Endothelial cell of hepatic sinusoid (primary cell): ENCODE measurements at regions not wholly inside any gene's neighbourhood (a gene's known extent, or its start where the extent isn't known, plus 50 kb on each side); places are given as distances from the start of the nearest gene placed in this dataset.

Source experiments
- in situ Hi-C: cut with HindIII; loops from 2 replicates; pipeline ENCODE4 v1.10.0; 2017; ENCODE audit warnings: low sequenced_read_pairs

DNA sequence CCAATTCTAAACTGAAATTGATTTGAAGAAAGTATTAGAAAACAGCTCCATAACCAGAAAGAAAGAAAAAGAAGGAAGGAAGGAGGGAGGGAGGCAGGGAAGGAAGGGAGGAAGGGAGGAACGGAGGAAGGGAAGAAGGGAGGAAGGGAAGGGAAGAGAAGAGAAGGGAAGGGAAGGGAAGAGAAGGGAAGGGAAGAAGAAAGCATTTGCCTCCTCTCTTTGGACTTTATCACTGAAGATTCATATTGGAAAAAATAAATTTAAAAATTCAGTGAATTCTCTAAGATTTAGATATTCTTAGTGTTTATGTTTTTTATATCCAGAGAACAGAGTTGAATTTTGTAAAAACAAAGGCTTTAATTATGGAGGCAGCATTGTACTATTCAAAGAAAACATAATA lies 68.5 kb upstream of the NXT1 start:
- in situ Hi-C loops: no loop called here

DNA sequence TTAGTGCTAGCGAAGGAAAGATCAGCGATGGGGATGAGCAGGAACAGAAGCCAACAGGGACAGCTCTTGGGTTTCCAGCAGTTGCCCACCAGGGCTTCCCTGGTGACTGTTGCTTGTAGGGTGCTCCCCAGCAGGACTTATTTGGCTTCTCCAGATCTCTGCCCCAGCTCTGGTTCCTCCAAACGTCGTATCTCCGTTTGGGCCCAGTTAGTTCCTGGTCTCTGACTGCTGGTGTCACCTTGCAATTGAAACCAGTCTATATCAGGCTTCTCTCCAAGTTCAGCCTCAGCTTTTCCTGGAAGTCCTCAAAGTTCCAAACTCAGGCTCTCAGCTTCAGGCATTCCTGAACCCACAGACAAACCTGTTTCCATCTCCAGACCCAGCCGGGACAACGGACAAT lies 70.8 kb upstream of the NXT1 start:
- in situ Hi-C loops: no loop called here

DNA sequence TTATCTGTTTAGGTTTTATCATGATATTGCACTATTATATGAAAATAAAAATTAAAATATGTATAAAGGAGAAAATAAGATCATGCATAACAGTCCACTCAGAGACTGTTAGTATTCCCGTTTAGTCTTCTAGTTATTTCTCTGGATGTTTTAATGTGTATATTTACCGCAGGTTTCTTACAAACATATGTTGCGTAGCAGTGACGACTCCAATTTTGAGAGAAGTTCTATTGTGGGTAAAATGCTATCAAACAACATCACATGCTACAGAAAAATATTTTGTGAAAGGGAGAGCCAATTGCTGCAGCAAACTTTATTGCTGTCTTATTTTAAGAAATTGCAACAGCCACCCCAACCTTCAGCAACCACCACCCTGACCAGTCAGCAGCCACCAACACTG lies 72.4 kb upstream of the NXT1 start:
- in situ Hi-C loops: no loop called here

DNA sequence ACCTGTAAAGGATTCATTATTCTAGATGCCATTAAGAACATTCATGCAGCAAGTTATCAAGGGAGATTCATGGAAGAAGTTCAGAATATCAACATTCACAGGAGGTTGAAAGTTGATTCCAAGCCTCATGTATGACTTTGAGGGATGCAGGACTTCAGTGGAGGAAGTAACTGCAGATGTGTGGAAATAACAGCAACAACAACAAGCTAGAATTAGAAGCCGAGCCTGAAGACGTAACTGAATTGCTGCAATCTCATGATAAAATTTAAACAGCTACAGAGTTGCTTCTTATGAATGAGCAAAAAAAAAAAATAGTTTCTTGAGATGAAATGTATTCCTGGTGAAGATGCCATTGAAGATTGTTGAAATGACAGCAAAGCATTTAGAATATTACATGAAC lies 73.3 kb upstream of the NXT1 start:
- in situ Hi-C loops: no loop called here

DNA sequence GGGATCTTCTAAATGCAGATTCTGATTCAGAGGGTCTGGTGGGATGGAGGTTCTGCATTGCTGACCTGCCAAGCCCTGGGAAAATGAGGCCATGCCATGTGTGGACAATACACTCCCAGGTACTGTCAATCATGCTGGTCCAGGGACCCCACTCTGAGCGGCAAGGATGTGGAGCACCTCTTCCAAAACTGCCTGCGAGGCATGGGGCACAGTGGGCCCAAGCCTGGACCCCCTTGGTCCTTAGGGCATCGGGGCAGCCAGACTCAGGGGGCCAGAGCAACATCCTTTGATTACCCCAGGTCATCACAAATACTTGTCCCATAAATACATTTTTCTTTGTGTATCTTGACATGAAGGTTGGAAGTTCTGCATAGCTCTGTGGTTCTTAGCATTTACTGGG lies 76.8 kb upstream of the NXT1 start:
- in situ Hi-C loops: no loop called here

DNA sequence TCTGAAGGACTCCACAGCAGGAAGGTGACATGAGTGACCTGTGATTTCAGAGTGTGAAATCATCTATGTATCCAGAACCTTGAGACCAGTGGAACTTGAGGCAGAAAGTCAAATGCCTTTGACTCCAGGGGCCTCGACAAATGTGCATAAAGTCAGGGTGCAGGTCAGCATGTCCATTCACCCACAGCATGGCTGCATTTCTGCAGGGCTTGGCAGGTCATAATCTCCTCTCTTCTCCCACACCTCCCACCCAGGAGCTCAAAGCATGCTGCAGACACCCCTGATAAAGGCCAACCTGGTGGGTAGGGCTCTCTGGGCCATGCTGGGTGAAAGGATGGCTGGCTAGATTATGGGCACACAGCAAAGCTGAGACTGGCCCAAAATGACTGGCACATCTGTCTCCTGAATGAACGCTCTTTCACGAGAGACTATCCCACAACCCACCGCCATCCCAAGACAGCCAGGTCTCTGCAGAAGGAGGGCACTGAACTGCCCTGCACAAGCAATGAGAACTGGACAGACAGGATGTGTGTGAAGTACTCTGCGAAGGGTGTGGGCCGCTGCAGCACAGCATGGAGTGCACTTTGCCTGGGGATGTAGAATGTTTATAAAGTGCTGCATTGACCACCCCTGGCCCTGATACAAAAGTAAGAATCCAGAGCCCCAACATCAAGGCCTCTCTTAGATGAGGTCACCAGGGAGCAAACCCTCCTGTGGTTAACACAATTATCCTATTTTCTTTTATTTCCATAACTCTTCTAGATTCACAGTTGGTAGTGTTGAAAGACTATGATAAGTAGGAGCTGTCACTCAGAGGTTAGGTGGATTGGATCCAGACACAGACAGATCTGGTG lies 78.2 kb upstream of the NXT1 start:
- in situ Hi-C loops: no loop called here

DNA sequence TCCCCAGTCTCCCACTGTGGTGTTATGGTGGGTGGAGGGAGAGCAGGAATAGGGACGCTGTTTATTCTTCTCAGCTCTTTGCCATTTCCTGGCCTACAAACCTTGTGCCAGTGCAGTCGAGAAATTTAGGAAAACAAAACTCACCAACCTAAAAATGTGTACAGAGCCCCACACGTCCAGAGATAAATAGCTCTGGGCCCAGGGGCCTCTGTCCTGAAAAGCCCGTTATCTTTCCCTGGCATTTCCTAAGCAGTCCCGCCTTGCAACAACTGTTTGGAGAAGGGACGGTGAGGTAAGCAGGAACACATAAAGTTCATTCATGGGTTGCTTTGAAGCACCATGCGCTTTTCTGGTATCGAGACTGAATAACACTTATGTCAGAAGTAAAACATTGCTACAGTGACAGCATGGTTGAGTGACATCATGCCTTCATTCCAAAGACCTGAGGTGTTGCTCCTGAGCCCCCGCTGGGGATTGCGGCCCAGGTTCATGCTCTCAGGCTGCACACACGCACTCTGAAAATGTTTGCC lies 80.1 kb upstream of the NXT1 start:
- in situ Hi-C loops: no loop called here

DNA sequence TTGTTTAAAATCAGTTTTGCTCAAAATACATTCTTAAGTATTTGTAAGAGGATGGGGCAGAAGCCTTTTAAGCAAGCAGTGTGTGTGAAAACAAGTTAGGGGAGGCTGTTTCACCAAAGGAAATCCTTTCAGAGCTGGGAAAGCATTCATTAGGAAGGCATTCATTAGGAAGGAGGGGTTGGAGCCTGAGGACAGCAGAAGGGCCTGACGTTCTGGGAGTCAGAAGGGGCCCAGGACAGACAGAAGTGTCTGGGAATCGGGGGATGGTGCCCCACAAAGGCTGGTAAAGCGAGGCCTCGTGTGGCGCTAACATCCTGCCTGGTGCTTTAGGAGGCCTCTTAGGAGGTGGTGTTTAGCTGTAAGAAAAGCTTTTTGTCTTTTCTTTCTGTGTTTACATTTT lies 80.6 kb upstream of the NXT1 start:
- in situ Hi-C loops: no loop called here

DNA sequence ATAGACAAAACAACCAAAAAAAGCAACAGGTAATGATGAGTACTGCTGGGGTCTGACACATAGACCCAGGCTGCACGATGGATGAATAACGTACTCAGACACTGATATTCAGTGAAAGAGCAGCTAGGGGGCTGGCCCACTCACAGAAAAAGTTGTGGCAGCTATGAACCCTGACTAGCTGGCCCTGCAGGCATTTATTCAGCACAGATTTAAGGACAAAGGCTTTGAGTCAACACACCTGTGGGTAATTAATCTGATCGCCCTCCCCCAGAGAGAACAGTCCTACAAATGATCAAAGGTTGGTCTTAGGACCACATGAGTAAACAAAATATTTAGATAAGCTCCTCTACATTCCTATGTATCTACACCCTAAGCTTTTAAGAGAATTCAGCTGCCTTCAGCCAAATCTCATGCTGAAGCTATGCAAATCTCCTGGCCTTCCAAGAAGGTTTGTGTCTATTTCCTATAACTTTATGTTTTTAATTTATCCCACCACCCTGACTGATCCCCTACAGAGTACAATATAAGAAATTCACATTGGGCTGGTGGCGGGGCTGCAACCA lies 81.7 kb upstream of the NXT1 start:
- in situ Hi-C loops: no loop called here

DNA sequence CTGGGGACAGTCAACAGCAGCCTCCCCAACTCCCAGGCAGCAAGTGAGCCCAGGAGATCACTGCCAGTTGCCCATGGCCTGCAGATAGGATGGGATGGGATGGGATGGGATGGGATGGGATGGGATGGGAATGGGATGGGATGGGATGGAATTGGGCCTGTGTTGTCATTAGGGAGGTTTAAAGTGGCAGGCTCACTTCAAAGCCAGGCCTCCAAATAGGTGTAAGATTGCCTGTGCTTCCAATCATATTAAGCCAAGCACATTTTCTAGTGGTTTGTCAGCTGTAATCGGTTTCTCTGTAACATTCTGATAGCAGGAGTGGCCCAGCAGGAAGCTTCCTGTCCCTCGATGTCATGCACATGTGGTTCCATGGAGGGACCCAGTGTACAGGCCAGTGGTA lies 82.7 kb upstream of the NXT1 start:
- in situ Hi-C loops: no loop called here

DNA sequence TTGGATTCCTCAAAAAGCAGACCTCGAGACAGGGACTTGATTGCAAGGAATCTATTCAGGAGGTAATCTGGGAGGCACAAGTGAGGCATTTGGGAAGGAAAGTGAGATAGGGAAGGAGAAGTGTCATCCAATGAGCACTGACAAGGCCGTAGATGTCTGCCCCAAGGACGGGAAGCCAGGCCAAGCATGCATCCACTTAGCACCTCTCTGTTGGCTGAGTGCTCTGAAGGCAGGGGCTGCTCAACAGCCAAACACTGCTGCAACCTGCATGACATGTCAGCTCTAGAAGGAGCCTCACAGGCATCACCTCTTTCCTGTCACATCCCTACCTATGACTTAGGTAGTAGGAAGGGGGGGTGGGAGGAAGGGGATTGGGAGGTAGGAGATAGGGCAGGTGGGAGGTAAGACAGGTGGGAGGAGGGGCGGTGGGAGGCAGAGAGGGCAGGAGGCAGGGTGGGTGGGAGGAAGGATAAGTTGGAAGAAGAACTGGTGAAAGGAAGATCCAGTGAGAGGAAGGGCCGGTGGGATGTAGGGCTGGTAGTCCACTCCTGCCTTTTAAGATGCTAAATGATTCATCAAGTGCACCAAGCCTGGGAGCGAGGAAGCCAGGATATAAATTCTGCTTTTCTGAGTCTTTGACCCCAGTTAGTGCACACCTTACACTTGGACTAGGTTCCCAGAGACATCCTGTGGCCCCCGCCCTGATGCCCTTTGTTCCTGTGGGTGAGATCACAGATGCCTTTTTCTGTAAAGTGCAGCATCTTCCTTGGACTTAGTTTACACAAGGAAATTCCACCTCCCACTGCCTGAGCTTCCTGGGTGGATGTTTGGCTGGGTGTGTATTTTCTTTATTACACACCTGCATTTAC lies 83.8 kb upstream of the NXT1 start:
- in situ Hi-C loops: no loop called here

DNA sequence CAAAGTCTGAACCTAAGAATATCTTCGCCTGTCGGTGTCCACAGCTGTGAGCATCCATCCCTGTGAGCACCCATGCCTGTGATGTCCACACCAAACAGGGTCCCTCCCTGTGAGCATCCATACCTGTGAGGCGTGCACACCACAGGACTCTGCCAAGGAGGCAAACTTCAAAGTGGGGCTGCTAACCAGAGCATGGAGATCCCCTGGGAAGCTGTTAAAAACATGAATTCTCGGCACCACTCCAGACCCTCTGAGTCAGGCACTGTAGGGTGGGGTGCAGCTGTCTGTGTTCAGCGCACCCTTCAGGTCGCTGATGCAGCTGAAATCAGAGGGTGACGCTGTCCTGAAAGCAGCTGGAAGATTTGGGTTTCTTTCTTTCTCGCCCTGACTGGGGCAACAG lies 85.4 kb upstream of the NXT1 start:
- in situ Hi-C loops: no loop called here

DNA sequence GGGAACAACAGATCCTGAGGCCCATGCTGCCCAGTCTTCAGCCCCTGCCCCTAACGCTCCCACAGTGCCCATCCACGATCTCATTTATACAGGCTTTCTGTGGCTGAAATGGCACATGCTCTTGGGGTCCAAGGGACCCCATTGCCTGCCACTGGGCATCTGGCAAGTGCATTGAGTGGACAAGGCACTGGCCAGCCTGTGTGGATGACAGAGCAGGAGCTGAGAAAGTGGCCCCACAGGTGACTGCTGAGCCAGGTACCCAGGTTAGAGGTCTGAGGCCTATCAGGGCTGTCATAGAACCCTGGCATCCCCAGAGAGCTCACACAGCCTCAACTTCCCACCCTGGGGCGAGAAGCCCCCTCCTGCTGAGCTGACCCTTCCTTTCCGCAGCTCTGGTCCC lies 86.0 kb upstream of the NXT1 start:
- in situ Hi-C loops: no loop called here

DNA sequence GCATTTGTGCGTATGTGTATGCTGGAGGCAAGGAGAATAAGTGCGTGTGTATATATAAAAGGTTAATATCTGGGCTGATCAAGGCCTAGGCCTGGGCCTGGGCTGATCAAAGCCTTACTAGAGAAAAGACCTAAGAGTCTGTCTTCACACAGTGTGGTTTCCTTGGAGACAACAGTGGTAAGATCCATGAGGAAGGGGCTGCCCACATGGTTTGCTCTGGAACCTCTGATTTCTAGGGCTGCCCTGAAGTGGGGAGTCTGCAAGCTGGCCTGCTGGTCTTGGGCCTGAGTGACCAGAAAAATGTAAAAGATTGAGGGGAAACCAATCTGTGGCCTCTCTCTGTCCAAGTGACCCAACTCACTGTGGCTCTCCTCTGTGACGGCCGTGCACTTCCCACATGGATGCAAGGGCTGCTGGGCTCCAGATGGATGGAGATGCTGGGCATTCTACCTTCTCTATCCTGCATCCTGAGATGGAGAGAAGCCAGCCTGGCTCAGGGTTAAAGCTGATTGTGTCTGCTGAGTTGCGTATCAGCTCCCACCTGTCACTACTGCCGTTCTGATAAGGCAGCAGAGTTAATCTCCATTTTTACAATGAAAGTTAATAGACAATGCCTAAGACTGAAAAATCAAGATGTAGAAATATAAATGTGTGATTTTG lies 90.3 kb upstream of the NXT1 start:
- in situ Hi-C loops: no loop called here

DNA sequence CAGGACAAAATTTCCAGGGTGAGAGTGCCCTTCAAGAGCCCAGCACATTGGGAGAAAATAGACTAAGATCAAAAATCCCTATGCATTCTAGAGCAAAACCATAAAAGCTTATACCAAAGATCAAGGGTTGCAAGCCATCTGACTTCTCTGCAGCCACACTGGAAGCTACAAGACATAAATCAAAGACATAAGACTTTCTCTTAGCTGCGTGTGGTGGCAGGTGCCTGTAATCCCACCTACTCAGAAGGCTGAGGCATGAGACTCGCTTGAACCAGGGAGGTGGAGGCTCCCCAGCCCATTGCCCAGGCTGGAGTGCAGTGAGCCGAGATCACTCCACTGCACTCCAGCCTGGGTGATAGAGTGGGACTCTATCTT lies 91.9 kb upstream of the NXT1 start:
- in situ Hi-C loops: no loop called here

DNA sequence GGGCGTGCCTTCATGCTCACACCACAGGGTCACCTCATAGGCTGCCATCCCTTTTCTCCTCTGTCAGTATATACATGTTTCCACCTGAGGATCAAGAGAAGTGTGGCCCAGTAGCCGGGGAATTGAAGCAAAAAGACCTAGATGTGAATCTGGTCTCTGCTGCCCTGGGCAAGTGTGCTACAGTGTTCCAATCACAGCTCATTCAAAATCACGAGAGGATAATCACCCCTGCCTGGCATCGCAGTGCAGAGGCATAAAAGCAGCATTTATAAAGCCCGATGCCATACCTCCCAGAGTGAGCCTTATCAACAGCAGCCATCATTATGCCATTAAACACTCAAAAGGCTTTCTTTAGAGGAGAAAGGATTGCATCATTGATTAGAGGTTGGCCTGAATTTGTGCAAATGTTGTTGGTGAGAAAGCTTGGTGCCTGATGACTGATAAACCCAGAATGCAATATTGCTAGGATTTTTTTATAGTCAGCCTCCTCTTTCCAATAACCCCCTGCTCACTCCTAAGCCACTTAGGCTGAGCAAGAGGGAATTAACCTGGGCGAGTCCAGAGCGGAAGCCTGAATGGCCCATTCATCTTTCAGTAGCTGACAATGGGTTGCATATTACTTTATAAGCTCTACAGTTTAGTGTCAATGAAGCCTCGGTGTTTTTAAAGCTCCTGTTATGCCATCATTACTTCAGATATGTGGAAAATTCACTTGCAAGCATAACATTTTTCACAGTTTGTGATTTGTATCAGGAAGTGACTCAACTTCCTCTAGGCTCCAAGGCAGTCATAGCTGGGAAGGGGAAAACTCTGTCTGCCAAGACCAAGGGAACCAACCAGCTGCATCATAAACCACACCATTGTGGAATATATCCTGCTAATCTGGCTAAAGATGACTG lies 92.5 kb upstream of the NXT1 start:
- in situ Hi-C loops: no loop called here

DNA sequence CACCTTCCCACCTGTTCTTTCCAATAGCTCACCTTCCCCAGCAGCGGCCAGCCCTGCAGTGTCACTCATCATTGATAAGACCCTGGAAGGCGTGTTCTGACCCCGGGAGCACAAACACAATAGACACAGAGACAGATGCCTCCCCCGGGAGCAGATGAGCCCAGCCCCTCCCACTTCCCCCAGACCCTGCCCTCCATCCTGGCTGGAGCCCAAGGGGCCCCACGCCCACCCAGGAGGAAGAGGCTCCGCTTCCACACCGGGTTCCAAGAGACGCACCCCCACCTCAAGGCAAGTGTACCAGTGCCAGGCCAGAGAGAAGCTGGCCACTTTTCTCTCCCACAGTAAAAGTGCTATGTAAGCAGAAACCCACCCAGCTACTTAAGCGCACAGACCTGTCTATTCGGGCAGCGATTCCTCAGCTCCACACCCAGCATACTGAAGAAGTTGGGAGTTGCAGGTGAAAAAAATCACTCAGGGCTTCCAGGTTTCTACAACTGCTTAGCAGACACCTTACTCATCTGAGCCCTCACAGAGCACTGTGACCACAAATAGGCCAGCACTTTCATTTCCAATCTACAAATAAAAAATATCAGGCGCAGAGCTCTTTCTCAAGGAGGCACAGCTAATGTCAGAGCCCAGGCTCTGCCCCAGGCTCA lies 93.4 kb upstream of the NXT1 start:
- in situ Hi-C loops: no loop called here

DNA sequence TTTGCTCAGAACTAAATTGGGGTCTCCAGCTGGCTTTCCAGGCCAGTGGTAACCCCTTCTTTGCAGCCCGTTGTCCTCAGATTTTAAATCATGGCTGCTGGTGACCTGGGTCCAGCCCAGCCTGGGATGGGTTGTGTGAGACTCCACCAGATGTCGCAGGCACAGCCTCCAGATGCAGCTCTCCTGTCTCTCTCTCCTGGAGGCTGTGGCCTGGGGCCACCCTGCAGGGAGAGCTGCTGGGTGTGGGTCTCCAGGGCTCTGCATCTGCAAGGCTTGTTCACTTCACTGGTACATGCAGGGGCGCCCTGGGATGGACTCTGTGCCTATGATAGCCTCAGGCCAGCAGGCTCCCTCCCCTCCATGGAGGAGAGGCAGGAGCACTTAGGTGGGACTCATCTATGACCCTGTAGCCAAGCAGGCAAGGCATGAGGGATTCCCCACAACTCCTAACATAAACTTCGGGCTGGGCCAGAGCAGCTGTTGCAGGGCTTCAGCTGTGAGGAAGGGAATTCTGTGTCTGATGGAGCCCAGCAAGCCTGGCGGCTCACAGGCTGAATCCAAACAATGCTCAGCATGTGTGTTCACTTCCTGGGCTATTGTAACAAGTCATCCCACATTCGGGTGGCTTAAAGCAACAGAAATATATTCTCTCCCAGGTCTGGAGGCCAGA lies 94.7 kb upstream of the NXT1 start:
- in situ Hi-C loops: no loop called here

DNA sequence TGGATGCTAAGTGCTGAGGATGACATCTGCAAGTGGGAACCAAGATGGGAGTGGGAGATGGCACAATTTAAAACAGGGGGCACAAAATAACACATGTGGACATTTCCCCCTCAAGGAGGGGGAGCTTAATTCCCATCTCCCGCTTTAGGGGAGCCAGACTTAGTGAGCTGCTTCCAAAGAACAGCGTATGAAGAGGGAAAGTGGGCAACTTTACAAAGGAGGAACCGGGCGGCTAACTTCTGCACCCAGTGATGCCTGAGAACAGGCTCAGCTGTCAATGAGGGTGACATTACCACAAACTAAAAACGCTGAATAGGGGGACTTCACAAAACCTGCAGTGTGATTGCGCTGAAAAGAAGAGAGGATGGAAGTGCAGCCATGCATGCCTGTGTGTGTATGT lies 95.5 kb upstream of the NXT1 start:
- in situ Hi-C loops: no loop called here
